ENCODE measurements at regions not wholly inside any gene's neighbourhood (a gene's known extent, or its start where the extent isn't known, plus 50 kb on each side); places are given as distances from the start of the nearest gene placed in this dataset.
"Not testable (repeated sequence)": the region's sequence is repeated elsewhere in the genome, so short reads cannot be mapped to it uniquely, and the experiment has no call there.

- no peak overlapping the region for H3K4me3 ChIP-seq (ENCODE audit: low read length)
- DNase-seq (ENCODE audit: low read depth): peak; percentile 98
- no peak for TF ChIP-seq CTCF (conservative IDR thresholded peaks at IDR 0.05; ENCODE audit: low read depth, low read length)
Measured at GRCh38 chr13:48818495-48819356, 157.0 kb upstream of the FNDC3A start.

GRCh38 chr13:48819376-48819775, 156.3 kb upstream of the FNDC3A start:
- H3K4me3 ChIP-seq (ENCODE audit: low read length): no peak overlapping the region
- DNase-seq (ENCODE audit: low read depth): no peak
- no peak for TF ChIP-seq CTCF (conservative IDR thresholded peaks at IDR 0.05; ENCODE audit: low read depth, low read length)

- no peak for DNase-seq (ENCODE audit: low read depth)
Measured at GRCh38 chr13:48819899-48820298, 155.8 kb upstream of the FNDC3A start.

GRCh38 chr13:48823526-48823925, 152.2 kb upstream of the FNDC3A start:
- H3K4me3 ChIP-seq (ENCODE audit: low read length); DNase-seq (ENCODE audit: low read depth): not testable (repeated sequence)

More at GRCh38 chr13:48819899-48820298, 155.8 kb upstream of the FNDC3A start:
- TF ChIP-seq CTCF (conservative IDR thresholded peaks at IDR 0.05; ENCODE audit: low read depth, low read length): no peak
- no peak overlapping the region for H3K4me3 ChIP-seq (ENCODE audit: low read length)

- DNase-seq (ENCODE audit: low read depth): no peak
- no peak overlapping the region for H3K4me3 ChIP-seq (ENCODE audit: low read length)
- no peak for TF ChIP-seq CTCF (conservative IDR thresholded peaks at IDR 0.05; ENCODE audit: low read depth, low read length)
Measured at GRCh38 chr13:48826039-48826438, 149.7 kb upstream of the FNDC3A start.

- H3K4me3 ChIP-seq (ENCODE audit: low read length); DNase-seq (ENCODE audit: low read depth): not testable (repeated sequence)
Measured at GRCh38 chr13:48826922-48827454, 148.7 kb upstream of the FNDC3A start.

GRCh38 chr13:48827709-48828108, 148.0 kb upstream of the FNDC3A start:
- no peak for TF ChIP-seq CTCF (conservative IDR thresholded peaks at IDR 0.05; ENCODE audit: low read depth, low read length)
- DNase-seq (ENCODE audit: low read depth): no peak
- H3K4me3 ChIP-seq (ENCODE audit: low read length): no peak overlapping the region

- DNase-seq (ENCODE audit: low read depth): peak; percentile 50
Measured at GRCh38 chr13:48828962-48829411, 146.7 kb upstream of the FNDC3A start.

More at GRCh38 chr13:48828962-48829411, 146.7 kb upstream of the FNDC3A start:
- H3K4me3 ChIP-seq (ENCODE audit: low read length): no peak overlapping the region
- no peak for TF ChIP-seq CTCF (conservative IDR thresholded peaks at IDR 0.05; ENCODE audit: low read depth, low read length)

Measured in retinal pigment epithelial cell (primary cell).